Right lobe of liver (tissue), 6 donors: ENCODE measurements at regions not wholly inside any gene's neighbourhood (a gene's known extent, or its start where the extent isn't known, plus 50 kb on each side); places are given as distances from the start of the nearest gene placed in this dataset.
"Not testable (repeated sequence)": the region's sequence is repeated elsewhere in the genome, so short reads cannot be mapped to it uniquely, and the experiment has no call there.

Experiments used
- ATAC-seq, 4 donors: fragments of 200-7000 bp; cut with Tn5 transposase; one replicate each; pipeline ENCODE4 v1.9.1; 2020; ENCODE audit warnings: mild to moderate bottlenecking in 4 of 4, moderate library complexity in 4 of 4
- DNase-seq, 3 donors: peaks; one replicate each; pipeline ENCODE4 v3.0.0-alpha.2; 2020
- H3K27ac ChIP-seq, 3 donors: fragments of 200-600 bp; one replicate each; pipeline ENCODE4 v1.8.0; 2022
- H3K27me3 ChIP-seq, 2 donors: fragments of 200-600 bp; one replicate each; pipeline ENCODE4 v1.8.0; 2022
- H3K36me3 ChIP-seq, 4 donors: fragments of 200-600 bp; sonication (generic) in 1 of 4; one replicate each; pipeline versions ENCODE4 v1.5.1 to v1.8.0; 2017 to 2022; ENCODE audit warnings: control low read depth in 1 of 4
- H3K4me1 ChIP-seq, 4 donors: fragments of 200-600 bp; sonication (generic) in 1 of 4; one replicate each; pipeline versions ENCODE4 v1.5.1 to v1.8.0; 2017 to 2022; ENCODE audit warnings: control low read depth in 1 of 4
- H3K4me3 ChIP-seq, 3 donors: fragments of 200-600 bp; one replicate each; pipeline ENCODE4 v1.8.0; 2022
- H3K9me3 ChIP-seq, 4 donors: fragments of 200-600 bp; sonication (generic) in 1 of 4; one replicate each; pipeline versions ENCODE4 v1.5.1 to v1.8.0; 2017 to 2022; ENCODE audit warnings: control low read depth in 1 of 4
- POLR2A ChIP-seq: fragments of 450-650 bp; IDR thresholded peaks from one replicate; pipeline ENCODE4 v1.6.1; 2017; ENCODE audit warnings: antibody characterized with exemption, mild to moderate bottlenecking
- WGBS: methylation state at CpG from one replicate; pipeline ENCODE4 v1.1.6; 2018; ENCODE audit warnings: low coverage, low lambda C conversion rate; ENCODE audit not compliant: insufficient coverage; ENCODE audit errors: missing lambda C conversion rate; 5-methylcytosine and 5-hydroxymethylcytosine counted together
- intact Hi-C, 2 donors: fragments of 100-400 bp; cut with DNase I; formaldehyde crosslinking; loops; one replicate each; pipeline versions ENCODE4 v1.11.2 to v1.14.1; 2022
- TF ChIP-seq, protein P1 (sequence below), 4 donors: fragments of 200-600 bp in 3 of 4; fragments of 450-650 bp in 1 of 4; IDR thresholded peaks; one replicate each; pipeline versions ENCODE4 v1.5.1 to v1.8.0; 2016 to 2022; ENCODE audit warnings: antibody characterized with exemption in 4 of 4, mild to moderate bottlenecking in 2 of 4
- donor health status: DM: no; HTN: yes; CAD: no.
- donor health status: DM: no; HTN: no; CAD: no.
- donor health status: DM: no; HTN: no; CAD: no.
- donor health status: DM: no; HTN: yes; CAD: no.
- donor health status: DM: no; HTN: yes; CAD: no.

DNA sequence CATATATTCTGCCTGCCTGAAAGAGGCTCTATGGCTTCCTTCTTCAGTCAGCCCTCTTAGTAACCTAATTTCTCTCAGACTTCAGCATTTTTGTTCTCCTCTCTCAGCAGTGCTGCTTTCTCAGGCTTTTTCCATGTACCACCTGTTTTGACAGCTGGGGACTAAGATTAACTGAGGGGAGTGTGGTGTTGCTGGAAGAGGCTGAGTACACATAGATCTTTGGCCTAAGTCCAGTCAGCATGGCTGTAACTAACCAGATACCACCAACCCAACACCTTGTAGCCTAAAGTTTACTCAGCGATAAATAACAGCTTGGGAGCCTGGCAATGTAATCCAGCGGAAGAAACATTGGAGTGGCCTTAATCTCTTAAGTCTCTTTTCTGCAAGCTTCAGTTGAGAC lies 85.5 kb downstream of the RTL3 start:
- H3K9me3 ChIP-seq: no peaks in the 10 kb centered on the region
- DNase-seq: no peak
- H3K4me3 ChIP-seq: no peak overlapping the region
- ATAC-seq: no peak
- H3K27ac ChIP-seq: no peak overlapping the region
- WGBS: 63% methylated on average over 2 of the region's 2 CpGs
- H3K27me3 ChIP-seq: no peaks in the 10 kb centered on the region
- H3K36me3 ChIP-seq: no peaks in the 10 kb centered on the region
- intact Hi-C loops: no loop called here
- H3K4me1 ChIP-seq: no peaks in the 10 kb centered on the region
- TF ChIP-seq, protein P1, sequence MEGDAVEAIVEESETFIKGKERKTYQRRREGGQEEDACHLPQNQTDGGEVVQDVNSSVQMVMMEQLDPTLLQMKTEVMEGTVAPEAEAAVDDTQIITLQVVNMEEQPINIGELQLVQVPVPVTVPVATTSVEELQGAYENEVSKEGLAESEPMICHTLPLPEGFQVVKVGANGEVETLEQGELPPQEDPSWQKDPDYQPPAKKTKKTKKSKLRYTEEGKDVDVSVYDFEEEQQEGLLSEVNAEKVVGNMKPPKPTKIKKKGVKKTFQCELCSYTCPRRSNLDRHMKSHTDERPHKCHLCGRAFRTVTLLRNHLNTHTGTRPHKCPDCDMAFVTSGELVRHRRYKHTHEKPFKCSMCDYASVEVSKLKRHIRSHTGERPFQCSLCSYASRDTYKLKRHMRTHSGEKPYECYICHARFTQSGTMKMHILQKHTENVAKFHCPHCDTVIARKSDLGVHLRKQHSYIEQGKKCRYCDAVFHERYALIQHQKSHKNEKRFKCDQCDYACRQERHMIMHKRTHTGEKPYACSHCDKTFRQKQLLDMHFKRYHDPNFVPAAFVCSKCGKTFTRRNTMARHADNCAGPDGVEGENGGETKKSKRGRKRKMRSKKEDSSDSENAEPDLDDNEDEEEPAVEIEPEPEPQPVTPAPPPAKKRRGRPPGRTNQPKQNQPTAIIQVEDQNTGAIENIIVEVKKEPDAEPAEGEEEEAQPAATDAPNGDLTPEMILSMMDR (IDR thresholded peaks at IDR 0.05): no peak
- TF ChIP-seq POLR2A: no peak

DNA sequence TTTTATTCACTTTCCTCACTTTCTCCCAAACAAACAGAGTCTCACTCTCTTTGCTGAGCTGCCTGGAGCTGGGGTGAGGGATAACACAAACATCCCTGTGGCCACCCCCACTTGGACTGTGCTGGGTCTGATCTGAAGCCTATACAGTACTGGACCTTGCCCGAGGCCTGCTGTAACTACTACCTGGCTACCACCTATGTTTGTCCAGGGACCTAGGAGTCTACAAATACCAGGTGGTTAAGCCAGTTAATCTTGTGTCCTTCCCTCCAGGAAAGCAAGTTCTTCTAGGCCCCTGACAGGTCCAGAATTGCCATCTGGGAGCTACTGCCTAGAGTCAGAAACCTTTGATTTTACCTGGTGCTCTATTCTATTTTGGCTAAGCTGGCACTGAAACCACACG lies 87.3 kb downstream of the RTL3 start:
- Histone ChIP-seq H3K4me3 (no peak overlapping the region), H3K36me3 (no peaks in the 10 kb centered on the region), H3K27ac (no peak overlapping the region), H3K27me3 (peaks cover 0 to 5% of the 10 kb centered on the region in 2 donors), H3K4me1 (no peaks in the 10 kb centered on the region), H3K9me3 (no peaks in the 10 kb centered on the region)
- no peak for ATAC-seq
- DNase-seq: no peak
- TF ChIP-seq, protein P1 (IDR thresholded peaks at IDR 0.05): no peak
- no peak for TF ChIP-seq POLR2A
- intact Hi-C loops: no loop called here
- WGBS: 50% methylated on average over 2 of the region's 2 CpGs

DNA sequence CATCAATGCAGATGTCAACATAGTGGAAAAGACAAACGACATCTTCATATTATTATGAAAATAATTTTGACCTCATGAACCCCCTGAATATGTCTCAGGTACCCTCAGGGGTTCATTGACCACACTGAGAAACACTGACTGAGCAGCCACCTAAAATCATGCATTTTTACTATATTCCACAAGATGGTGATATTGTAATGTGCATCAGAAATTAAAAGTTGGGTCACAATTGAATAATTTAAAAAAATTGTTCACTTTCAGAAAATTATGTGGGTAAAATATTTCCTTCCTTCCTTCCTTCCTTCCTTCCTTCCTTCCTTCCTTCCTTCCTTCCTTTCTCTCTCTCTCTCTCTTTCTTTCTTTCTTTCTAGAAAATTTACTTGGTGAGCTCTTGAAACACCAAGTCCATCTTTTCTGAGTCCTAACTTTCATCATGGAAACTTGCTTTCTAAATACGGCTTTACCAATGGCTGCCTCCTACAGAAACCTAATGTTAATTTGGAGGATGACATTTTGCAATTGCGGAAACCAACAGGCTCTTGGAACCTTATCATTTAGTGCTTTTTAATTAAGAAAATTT lies 103.6 kb downstream of the RTL3 start:
- TF ChIP-seq POLR2A: no peak
- TF ChIP-seq, protein P1 (IDR thresholded peaks at IDR 0.05): peak; percentile 40 to 59 (median 57)
- intact Hi-C loops: no loop called here
- Histone ChIP-seq H3K36me3 (no peaks in the 10 kb centered on the region), H3K4me1 (no peaks in the 10 kb centered on the region), H3K9me3 (no peaks in the 10 kb centered on the region), H3K27me3 (peaks cover 0 to 10% of the 10 kb centered on the region in 2 donors), H3K27ac (no peak overlapping the region), H3K4me3 (no peak overlapping the region)
- ATAC-seq (peak in 2 of 4 donors; percentile 45 to 46), DNase-seq (no peak)
- WGBS: 27% methylated on average over 3 of the region's 3 CpGs

DNA sequence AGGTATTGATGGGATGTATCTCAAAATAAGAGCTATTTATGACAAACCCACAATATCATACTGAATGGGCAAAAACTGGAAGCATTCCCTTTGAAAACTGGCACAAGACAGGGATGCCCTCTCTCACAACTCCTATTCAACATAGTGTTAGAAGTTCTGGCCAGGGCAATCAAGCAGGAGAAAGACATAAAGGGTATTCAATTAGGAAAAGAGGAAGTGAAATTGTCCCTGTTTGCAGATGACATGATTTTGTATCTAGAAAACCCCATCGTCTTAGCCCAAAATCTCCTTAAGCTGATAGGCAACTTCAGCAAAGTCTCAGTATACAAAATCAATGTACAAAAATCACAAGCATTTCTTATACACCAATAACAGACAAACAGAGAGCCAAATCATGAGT lies 106.5 kb downstream of the RTL3 start:
- H3K9me3 ChIP-seq, H3K27ac ChIP-seq, ATAC-seq, intact Hi-C loops, H3K27me3 ChIP-seq, H3K4me3 ChIP-seq, DNase-seq, H3K36me3 ChIP-seq, H3K4me1 ChIP-seq: not testable (repeated sequence)
- 45% methylated on average over 1 of the region's 1 CpG for WGBS

DNA sequence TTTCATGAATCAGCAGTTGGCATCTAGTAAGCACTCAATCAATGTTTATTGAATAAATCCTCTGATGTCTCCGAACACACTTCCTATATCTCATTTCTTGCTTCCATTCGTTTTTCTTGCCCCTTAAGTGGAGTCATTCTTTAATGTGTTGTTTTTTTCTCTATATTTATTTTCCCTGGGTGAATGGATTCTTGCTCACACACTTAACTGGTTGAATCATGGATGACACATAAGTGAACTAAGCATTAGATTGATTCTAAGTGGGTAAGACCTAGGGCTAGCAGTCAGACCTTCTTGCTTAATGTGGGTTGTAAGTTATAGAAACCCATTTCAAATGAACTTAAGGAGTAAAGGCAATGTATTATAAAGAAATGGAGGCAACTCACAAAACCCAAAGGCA lies 111.1 kb downstream of the RTL3 start:
- Histone ChIP-seq H3K36me3 (no peaks in the 10 kb centered on the region), H3K27me3 (no peaks in the 10 kb centered on the region), H3K27ac (no peak overlapping the region), H3K9me3 (no peaks in the 10 kb centered on the region), H3K4me3 (no peak overlapping the region), H3K4me1 (no peaks in the 10 kb centered on the region)
- intact Hi-C loops: no loop called here
- DNase-seq (no peak), ATAC-seq (no peak)
- TF ChIP-seq, protein P1 (IDR thresholded peaks at IDR 0.05): no peak
- TF ChIP-seq POLR2A: no peak
- 38% methylated on average over 2 of the region's 2 CpGs for WGBS
